Liver (tissue), 8 donors: ENCODE measurements at regions not wholly inside any gene's neighbourhood (a gene's known extent, or its start where the extent isn't known, plus 50 kb on each side); places are given as distances from the start of the nearest gene placed in this dataset.

Experiments used
- DNase-seq: peaks from one replicate; pipeline ENCODE4 v3.0.0-alpha.2; 2017; ENCODE audit warnings: low spot score
- H3K27ac ChIP-seq, 2 donors: one replicate each; pipeline ENCODE4 v1.7.0; 2013; ENCODE audit warnings: inconsistent platforms in 2 of 2, low read length in 2 of 2, control low read depth in 1 of 2, low read depth in 1 of 2, mild to moderate bottlenecking in 1 of 2
- H3K27me3 ChIP-seq, 4 donors: one replicate each; pipeline versions ENCODE4 v1.6.1 to v1.7.0; 2013; ENCODE audit warnings: low read length in 3 of 4, inconsistent platforms in 1 of 4, mild to moderate bottlenecking in 1 of 4, moderate library complexity in 1 of 4; ENCODE audit not compliant: control insufficient read depth in 4 of 4, insufficient read depth in 4 of 4
- H3K36me3 ChIP-seq, 4 donors: one replicate each; pipeline versions ENCODE4 v1.6.1 to v1.7.0; 2013; ENCODE audit warnings: low read length in 3 of 4, mild to moderate bottlenecking in 3 of 4, low read depth in 1 of 4, moderate library complexity in 1 of 4; ENCODE audit not compliant: control insufficient read depth in 4 of 4, insufficient read depth in 3 of 4
- H3K4me1 ChIP-seq, 4 donors: one replicate each; pipeline versions ENCODE4 v1.6.1 to v1.7.0; 2013; ENCODE audit warnings: low read length in 3 of 4, mild to moderate bottlenecking in 3 of 4, moderate library complexity in 1 of 4; ENCODE audit not compliant: control insufficient read depth in 4 of 4, insufficient read depth in 4 of 4
- H3K4me3 ChIP-seq, 3 donors: one replicate each; pipeline versions ENCODE4 v1.6.1 to v1.7.0; 2013; ENCODE audit warnings: low read length in 3 of 3, control low read depth in 1 of 3, low read depth in 1 of 3, mild to moderate bottlenecking in 1 of 3
- H3K9ac ChIP-seq, 2 donors: one replicate each; pipeline ENCODE4 v1.7.0; 2013; ENCODE audit warnings: low read length in 2 of 2, mild to moderate bottlenecking in 2 of 2, moderate library complexity in 2 of 2, control low read depth in 1 of 2, low read depth in 1 of 2
- H3K9me3 ChIP-seq, 4 donors: one replicate each; pipeline versions ENCODE4 v1.6.1 to v1.7.0; 2013; ENCODE audit warnings: low read length in 3 of 4; ENCODE audit not compliant: control insufficient read depth in 4 of 4
- EGR1 ChIP-seq, 2 donors: IDR thresholded peaks; 2 replicates each; pipeline ENCODE4 v1.6.1; 2016 to 2018; ENCODE audit warnings: antibody characterized with exemption in 2 of 2, low read depth in 2 of 2
- GABPA ChIP-seq, 2 donors: IDR thresholded peaks in 1 of 2; conservative IDR thresholded peaks in 1 of 2; 2 replicates each; pipeline ENCODE4 v1.6.1; 2016; ENCODE audit warnings: antibody characterized with exemption in 2 of 2, mild to moderate bottlenecking in 1 of 2, moderate library complexity in 1 of 2
- HNF4G ChIP-seq: IDR thresholded peaks from 2 replicates; pipeline ENCODE4 v1.6.1; 2016; ENCODE audit warnings: antibody characterized with exemption
- NR2F2 ChIP-seq: IDR thresholded peaks from 2 replicates; pipeline ENCODE4 v1.6.1; 2016; ENCODE audit warnings: antibody characterized with exemption
- RAD21 ChIP-seq, 2 donors: IDR thresholded peaks; 2 replicates each; pipeline ENCODE4 v1.6.1; 2016; ENCODE audit warnings: antibody characterized with exemption in 2 of 2, mild to moderate bottlenecking in 2 of 2
- RXRA ChIP-seq, 2 donors: IDR thresholded peaks; 2 replicates each; pipeline ENCODE4 v1.6.1; 2017 to 2018; ENCODE audit warnings: antibody characterized with exemption in 2 of 2, mild to moderate bottlenecking in 1 of 2
- SP1 ChIP-seq: IDR thresholded peaks from 2 replicates; pipeline ENCODE4 v1.6.1; 2018; ENCODE audit warnings: antibody characterized with exemption, mild to moderate bottlenecking
- TAF1 ChIP-seq: conservative IDR thresholded peaks from 2 replicates; pipeline ENCODE4 v1.6.1; 2016; ENCODE audit warnings: antibody characterized with exemption, mild to moderate bottlenecking
- YY1 ChIP-seq: IDR thresholded peaks from 2 replicates; pipeline ENCODE4 v1.6.1; 2016; ENCODE audit warnings: antibody characterized with exemption, mild to moderate bottlenecking
- WGBS: extraction: QIAGEN DNeasy Blood & Tissue Kit; methylation state at CpG from one replicate; pipeline ENCODE4 v1.1.7; 2013; 5-methylcytosine and 5-hydroxymethylcytosine counted together
- TF ChIP-seq, protein P1 (sequence below): IDR thresholded peaks from 2 replicates; pipeline ENCODE4 v1.6.1; 2016; ENCODE audit warnings: antibody characterized with exemption, mild to moderate bottlenecking
- TF ChIP-seq, protein P2 (sequence below): fragments of 150-350 bp; IDR thresholded peaks from 2 replicates; pipeline ENCODE4 v1.5.1; 2017; ENCODE audit warnings: improper control_type of control experiment, low read depth, low read length; ENCODE audit not compliant: missing input control
- TF ChIP-seq, protein P3 (sequence below): IDR thresholded peaks from 2 replicates; pipeline ENCODE4 v1.6.1; 2016; ENCODE audit warnings: antibody characterized with exemption
- donor health status: healthy.
- donor health status: healthy.
- donor health status: healthy.
- donor health status: healthy.
- donor health status: healthy.

DNA sequence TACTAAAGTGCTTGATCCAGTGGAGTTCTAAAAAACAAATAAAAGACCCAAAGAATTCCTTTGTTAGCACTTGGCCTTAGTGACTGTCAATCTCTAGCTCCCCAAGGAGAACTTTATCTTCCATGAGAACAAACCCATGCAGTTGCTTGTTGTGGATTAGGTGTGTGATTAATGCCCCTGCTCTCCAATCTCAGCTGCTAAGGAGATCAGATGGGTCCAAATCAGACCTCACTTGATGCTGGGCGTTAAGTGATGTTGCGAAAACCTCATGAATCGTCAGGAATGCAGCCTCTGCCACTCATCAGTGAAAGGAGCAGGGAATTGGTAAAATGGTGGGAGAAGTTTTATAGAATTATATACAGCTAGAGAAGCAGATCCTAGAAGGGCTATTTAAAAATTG lies 133.7 kb downstream of the DMAC1 start:
- Histone ChIP-seq H3K4me3 (no peak overlapping the region), H3K27me3 (peaks cover 0 to 2% (median 0%) of the 10 kb centered on the region in 4 donors), H3K4me1 (no peaks in the 10 kb centered on the region), H3K9ac (no peak overlapping the region), H3K36me3 (no peaks in the 10 kb centered on the region), H3K9me3 (no peaks in the 10 kb centered on the region), H3K27ac (no peak overlapping the region)
- WGBS: 54% methylated on average over 3 of the region's 3 CpGs
- TF ChIP-seq, protein P1, sequence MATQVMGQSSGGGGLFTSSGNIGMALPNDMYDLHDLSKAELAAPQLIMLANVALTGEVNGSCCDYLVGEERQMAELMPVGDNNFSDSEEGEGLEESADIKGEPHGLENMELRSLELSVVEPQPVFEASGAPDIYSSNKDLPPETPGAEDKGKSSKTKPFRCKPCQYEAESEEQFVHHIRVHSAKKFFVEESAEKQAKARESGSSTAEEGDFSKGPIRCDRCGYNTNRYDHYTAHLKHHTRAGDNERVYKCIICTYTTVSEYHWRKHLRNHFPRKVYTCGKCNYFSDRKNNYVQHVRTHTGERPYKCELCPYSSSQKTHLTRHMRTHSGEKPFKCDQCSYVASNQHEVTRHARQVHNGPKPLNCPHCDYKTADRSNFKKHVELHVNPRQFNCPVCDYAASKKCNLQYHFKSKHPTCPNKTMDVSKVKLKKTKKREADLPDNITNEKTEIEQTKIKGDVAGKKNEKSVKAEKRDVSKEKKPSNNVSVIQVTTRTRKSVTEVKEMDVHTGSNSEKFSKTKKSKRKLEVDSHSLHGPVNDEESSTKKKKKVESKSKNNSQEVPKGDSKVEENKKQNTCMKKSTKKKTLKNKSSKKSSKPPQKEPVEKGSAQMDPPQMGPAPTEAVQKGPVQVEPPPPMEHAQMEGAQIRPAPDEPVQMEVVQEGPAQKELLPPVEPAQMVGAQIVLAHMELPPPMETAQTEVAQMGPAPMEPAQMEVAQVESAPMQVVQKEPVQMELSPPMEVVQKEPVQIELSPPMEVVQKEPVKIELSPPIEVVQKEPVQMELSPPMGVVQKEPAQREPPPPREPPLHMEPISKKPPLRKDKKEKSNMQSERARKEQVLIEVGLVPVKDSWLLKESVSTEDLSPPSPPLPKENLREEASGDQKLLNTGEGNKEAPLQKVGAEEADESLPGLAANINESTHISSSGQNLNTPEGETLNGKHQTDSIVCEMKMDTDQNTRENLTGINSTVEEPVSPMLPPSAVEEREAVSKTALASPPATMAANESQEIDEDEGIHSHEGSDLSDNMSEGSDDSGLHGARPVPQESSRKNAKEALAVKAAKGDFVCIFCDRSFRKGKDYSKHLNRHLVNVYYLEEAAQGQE: no peak
- TF ChIP-seq RAD21 (IDR thresholded peaks at IDR 0.05) (no peak), HNF4G (no peak), EGR1 (IDR thresholded peaks at IDR 0.05; ENCODE audit: low read depth in 2 of 2) (no peak)
- TF ChIP-seq, protein P2, sequence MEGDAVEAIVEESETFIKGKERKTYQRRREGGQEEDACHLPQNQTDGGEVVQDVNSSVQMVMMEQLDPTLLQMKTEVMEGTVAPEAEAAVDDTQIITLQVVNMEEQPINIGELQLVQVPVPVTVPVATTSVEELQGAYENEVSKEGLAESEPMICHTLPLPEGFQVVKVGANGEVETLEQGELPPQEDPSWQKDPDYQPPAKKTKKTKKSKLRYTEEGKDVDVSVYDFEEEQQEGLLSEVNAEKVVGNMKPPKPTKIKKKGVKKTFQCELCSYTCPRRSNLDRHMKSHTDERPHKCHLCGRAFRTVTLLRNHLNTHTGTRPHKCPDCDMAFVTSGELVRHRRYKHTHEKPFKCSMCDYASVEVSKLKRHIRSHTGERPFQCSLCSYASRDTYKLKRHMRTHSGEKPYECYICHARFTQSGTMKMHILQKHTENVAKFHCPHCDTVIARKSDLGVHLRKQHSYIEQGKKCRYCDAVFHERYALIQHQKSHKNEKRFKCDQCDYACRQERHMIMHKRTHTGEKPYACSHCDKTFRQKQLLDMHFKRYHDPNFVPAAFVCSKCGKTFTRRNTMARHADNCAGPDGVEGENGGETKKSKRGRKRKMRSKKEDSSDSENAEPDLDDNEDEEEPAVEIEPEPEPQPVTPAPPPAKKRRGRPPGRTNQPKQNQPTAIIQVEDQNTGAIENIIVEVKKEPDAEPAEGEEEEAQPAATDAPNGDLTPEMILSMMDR: no peak
- DNase-seq: no peak

DNA sequence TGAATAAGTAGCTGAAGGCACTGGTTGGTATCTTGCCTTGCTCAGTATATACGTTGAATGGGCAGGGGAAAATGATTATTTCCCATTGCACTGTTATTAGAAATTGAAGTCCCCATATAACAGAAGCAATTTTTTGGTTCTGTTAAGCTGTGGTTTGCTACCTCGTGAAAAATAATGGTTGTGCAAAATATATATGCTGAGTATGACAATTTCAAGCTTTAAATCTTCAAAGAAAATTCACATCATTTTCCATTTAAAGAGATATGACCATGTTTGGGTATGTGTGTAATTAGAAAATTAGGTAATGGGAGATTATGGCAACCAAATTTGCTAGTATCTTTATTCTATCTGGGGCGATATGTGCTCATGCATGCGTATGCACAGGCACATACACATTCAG lies 139.8 kb downstream of the DMAC1 start:
- DNase-seq: no peak
- no peaks in the 10 kb centered on the region for H3K4me1 ChIP-seq
- H3K9me3 ChIP-seq: peaks cover 0 to 1% (median 0%) of the 10 kb centered on the region in 4 donors
- no peak overlapping the region for H3K27ac ChIP-seq
- no peaks in the 10 kb centered on the region for H3K36me3 ChIP-seq
- TF ChIP-seq GABPA (IDR thresholded peaks at IDR 0.05 in 1 of 2, conservative IDR thresholded peaks at IDR 0.05 in 1 of 2) (no peak), SP1 (no peak), RAD21 (IDR thresholded peaks at IDR 0.05) (no peak), TAF1 (no peak), NR2F2 (no peak)
- 73% methylated on average over 4 of the region's 4 CpGs for WGBS
- peaks cover 0 to 2% (median 0%) of the 10 kb centered on the region in 4 donors for H3K27me3 ChIP-seq
- H3K4me3 ChIP-seq: no peak overlapping the region
- H3K9ac ChIP-seq: no peak overlapping the region

DNA sequence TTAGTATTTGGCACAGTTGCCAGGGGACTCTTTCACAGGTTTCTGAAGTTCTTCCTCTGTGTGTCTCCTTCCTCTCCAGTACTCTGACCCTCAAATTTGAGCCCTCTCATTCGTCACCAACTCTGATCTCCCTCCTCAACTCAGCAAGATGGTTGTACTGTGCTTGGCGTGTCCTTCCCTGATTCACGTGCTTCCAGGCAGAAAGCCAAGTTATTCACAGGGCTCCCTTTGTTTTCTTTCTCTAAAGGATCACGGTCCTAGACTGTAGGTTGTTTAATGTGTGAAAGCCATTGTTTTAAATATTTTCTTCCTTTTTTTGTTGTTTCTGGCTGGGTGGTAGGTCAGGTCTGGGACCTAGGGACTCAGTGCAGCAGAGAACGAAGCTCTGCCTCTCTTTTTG lies 142.9 kb downstream of the DMAC1 start:
- peaks cover 0 to 1% (median 0%) of the 10 kb centered on the region in 4 donors for H3K9me3 ChIP-seq
- no peak overlapping the region for H3K4me3 ChIP-seq
- no peak for DNase-seq
- H3K36me3 ChIP-seq: no peaks in the 10 kb centered on the region
- H3K27me3 ChIP-seq: no peaks in the 10 kb centered on the region
- no peaks in the 10 kb centered on the region for H3K4me1 ChIP-seq
- no peak overlapping the region for H3K27ac ChIP-seq
- WGBS: 51% methylated on average over 5 of the region's 5 CpGs
- H3K9ac ChIP-seq: no peak overlapping the region
- no peak for TF ChIP-seq HNF4G
- TF ChIP-seq RAD21 (IDR thresholded peaks at IDR 0.05): no peak
- TF ChIP-seq, protein P1: no peak
- TF ChIP-seq TAF1: no peak
- no peak for TF ChIP-seq YY1
- no peak for TF ChIP-seq GABPA (IDR thresholded peaks at IDR 0.05 in 1 of 2, conservative IDR thresholded peaks at IDR 0.05 in 1 of 2)
- TF ChIP-seq RXRA (IDR thresholded peaks at IDR 0.05): no peak
- TF ChIP-seq SP1: no peak
- TF ChIP-seq, protein P2: no peak
- TF ChIP-seq EGR1 (IDR thresholded peaks at IDR 0.05; ENCODE audit: low read depth in 2 of 2): no peak
- TF ChIP-seq, protein P3, sequence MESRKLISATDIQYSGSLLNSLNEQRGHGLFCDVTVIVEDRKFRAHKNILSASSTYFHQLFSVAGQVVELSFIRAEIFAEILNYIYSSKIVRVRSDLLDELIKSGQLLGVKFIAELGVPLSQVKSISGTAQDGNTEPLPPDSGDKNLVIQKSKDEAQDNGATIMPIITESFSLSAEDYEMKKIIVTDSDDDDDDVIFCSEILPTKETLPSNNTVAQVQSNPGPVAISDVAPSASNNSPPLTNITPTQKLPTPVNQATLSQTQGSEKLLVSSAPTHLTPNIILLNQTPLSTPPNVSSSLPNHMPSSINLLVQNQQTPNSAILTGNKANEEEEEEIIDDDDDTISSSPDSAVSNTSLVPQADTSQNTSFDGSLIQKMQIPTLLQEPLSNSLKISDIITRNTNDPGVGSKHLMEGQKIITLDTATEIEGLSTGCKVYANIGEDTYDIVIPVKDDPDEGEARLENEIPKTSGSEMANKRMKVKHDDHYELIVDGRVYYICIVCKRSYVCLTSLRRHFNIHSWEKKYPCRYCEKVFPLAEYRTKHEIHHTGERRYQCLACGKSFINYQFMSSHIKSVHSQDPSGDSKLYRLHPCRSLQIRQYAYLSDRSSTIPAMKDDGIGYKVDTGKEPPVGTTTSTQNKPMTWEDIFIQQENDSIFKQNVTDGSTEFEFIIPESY: no peak
- no peak for TF ChIP-seq NR2F2
